CD8-positive, alpha-beta memory T cell (primary cell): ENCODE measurements at regions not wholly inside any gene's neighbourhood (a gene's known extent, or its start where the extent isn't known, plus 50 kb on each side); places are given as distances from the start of the nearest gene placed in this dataset.

Source experiments
- CTCF ChIA-PET: fragments of 350-600 bp; sonication (Branson Sonifier 250); formaldehyde crosslinking; loops from one replicate; lab custom pipeline; 2021; ENCODE audit warnings: antibody characterized with exemption; lab: Charles Lee
- POLR2A ChIA-PET: fragments of 350-600 bp; sonication (Branson Sonifier 250); formaldehyde crosslinking; loops from one replicate; lab custom pipeline; 2021; ENCODE audit warnings: antibody characterized with exemption; lab: Charles Lee
- DNase-seq, 5 donors: peaks; one replicate each; pipeline versions ENCODE4 v3.0.0 to v3.0.0-alpha.2; 2020 to 2022; ENCODE audit warnings: mixed read lengths in 1 of 5
- H3K27ac ChIP-seq: one replicate; pipeline ENCODE4 v1.7.0; 2013; ENCODE audit warnings: low read depth, mild to moderate bottlenecking, low read length, moderate library complexity
- H3K27me3 ChIP-seq: 2 replicates; pipeline ENCODE4 v1.7.0; 2013; ENCODE audit warnings: low read length, mild to moderate bottlenecking; ENCODE audit not compliant: insufficient read depth, poor library complexity, severe bottlenecking
- H3K36me3 ChIP-seq: 2 replicates; pipeline ENCODE4 v1.7.0; 2013; ENCODE audit warnings: mild to moderate bottlenecking, low read length, moderate library complexity; ENCODE audit not compliant: insufficient read depth
- H3K4me1 ChIP-seq: 2 replicates; pipeline ENCODE4 v1.7.0; 2013; ENCODE audit warnings: mild to moderate bottlenecking, low read length, moderate library complexity; ENCODE audit not compliant: insufficient read depth
- H3K4me3 ChIP-seq: 2 replicates; pipeline ENCODE4 v1.7.0; 2013; ENCODE audit warnings: mild to moderate bottlenecking, low read length
- H3K9me3 ChIP-seq: 2 replicates; pipeline ENCODE4 v1.7.0; 2013; ENCODE audit warnings: mild to moderate bottlenecking, low read length
- H3K27ac Mint-ChIP-seq, 8 donors: one replicate each; pipeline ENCODE4 v1.8.0; 2020 to 2021; ENCODE audit warnings: mixed read lengths in 8 of 8, mild to moderate bottlenecking in 6 of 8, inconsistent platforms in 3 of 8, moderate library complexity in 3 of 8
- H3K27me3 Mint-ChIP-seq, 2 donors: one replicate each; pipeline ENCODE4 v1.8.0; 2020 to 2021; ENCODE audit warnings: mixed read lengths in 2 of 2, mild to moderate bottlenecking in 1 of 2, moderate library complexity in 1 of 2
- H3K36me3 Mint-ChIP-seq, 3 donors: one replicate each; pipeline ENCODE4 v1.8.0; 2020 to 2021; ENCODE audit warnings: mixed read lengths in 3 of 3, inconsistent platforms in 1 of 3, mild to moderate bottlenecking in 1 of 3
- H3K4me1 Mint-ChIP-seq, 3 donors: one replicate each; pipeline ENCODE4 v1.8.0; 2020 to 2021; ENCODE audit warnings: mixed read lengths in 3 of 3, inconsistent platforms in 1 of 3, mild to moderate bottlenecking in 1 of 3
- H3K4me3 Mint-ChIP-seq, 7 donors: one replicate each; pipeline ENCODE4 v1.8.0; 2020 to 2021; ENCODE audit warnings: mixed read lengths in 7 of 7, mild to moderate bottlenecking in 6 of 7, moderate library complexity in 4 of 7, inconsistent platforms in 2 of 7
- H3K9me3 Mint-ChIP-seq, 5 donors: one replicate each; pipeline ENCODE4 v1.8.0; 2020 to 2022; ENCODE audit warnings: mixed read lengths in 5 of 5, mild to moderate bottlenecking in 3 of 5, moderate library complexity in 2 of 5, inconsistent platforms in 1 of 5

DNA sequence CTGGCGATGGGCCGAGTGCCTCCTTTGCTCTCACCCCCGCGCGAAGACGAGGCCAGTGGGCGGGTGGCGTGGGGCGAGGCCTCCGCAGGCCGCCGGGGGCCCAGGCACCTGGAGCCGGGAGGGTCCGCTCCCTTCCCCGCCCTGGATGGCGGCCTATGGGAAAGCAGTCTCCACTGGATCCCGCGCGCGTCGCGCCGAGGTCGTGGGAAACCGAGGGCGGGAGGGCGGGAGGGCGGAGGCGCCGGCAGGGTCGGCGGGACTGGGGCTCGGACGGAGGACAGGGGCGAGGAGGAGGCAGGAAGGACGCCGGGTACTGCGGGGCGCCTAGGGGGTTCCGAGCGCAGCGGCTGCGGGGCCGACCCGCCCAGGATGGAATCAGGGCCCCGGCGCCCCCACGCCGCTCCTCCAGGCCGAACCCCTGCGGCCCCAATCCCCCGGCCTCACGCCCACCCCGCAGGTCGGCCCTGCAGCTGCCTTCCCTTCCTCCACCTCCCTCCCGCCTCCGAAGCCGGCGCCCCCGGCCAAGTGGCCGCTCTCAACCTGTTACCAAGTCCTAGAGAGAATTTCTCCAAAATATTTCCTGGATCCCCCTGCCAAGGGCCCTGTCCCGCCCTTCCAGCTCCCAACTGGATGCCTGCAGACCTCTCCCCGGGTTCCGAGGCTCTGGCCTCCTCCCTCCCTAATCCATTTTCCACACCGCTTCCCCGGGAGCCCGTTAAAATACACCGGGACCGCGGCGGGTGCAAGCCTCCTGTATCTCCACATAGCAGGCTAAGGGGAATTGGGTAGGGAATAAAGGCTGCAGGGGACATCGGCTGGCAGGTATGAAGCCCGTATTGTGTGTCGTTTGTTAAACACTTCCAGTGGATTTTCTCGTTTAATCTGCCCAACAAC, 146.3 kb downstream of the ERCC6L2 start:
- H3K27me3 ChIP-seq = no peaks in the 10 kb centered on the region
- Mint-ChIP-seq H3K4me1 (peaks cover 65 to 75% (median 72%) of the 10 kb centered on the region in 3 donors), H3K27ac (peak overlapping the region; percentile 88 to 98 (median 94)), H3K27me3 (peaks cover 0 to 19% of the 10 kb centered on the region in 2 donors), H3K36me3 (peaks cover 3 to 7% (median 4%) of the 10 kb centered on the region in 3 donors), H3K4me3 (peak overlapping the region; percentile 82 to 94 (median 88)), H3K9me3 (peaks cover 0 to 3% (median 0%) of the 10 kb centered on the region in 5 donors)
- CTCF ChIA-PET = no interaction called here
- peak overlapping the region; percentile 63 for H3K4me3 ChIP-seq
- POLR2A ChIA-PET = no interaction called here
- H3K9me3 ChIP-seq = no peaks in the 10 kb centered on the region
- H3K4me1 ChIP-seq = peaks cover 44% of the 10 kb centered on the region
- DNase-seq = peak in 1 of 5 donors; percentile 52
- H3K36me3 ChIP-seq = no peaks in the 10 kb centered on the region
- H3K27ac ChIP-seq = peak overlapping the region; percentile 74

DNA sequence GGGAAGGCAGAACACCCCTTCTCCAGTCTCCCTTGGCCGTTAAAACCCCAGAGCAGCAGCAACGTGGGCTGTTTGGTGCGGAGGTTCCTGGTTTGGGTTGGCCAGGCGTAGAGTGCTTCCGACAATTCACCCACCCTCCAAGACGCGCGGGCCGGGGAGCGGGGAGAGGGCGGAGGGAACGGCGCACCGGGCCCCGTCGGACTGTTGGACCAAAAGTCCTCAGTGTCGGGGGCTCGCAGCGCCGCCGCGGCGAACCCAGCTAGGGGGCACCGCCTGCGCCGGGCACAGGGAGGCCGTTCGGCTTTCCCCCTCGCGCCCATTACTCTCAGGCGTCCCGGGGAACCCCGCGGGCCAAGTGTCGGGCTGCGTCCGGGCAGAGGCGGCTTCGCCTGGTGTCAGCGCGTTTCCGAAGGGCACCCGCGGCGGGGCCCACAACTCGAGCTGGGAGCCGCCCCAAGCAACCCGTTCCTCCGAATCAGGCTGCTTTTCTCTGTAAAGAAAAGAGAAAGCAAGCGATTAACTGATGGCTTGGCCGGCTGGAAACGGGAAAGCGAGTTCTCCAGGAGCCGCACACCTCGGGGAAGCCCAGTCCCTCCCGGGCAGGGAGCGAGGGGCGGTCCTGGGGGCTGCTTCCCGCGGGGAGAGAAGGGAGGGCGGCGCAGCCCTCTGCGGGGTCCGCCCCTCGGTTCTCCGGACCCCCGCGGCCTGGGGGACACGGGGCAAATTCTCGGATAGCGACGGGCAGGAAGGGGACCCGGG, 145.5 kb downstream of the ERCC6L2 start:
- peak overlapping the region; percentile 74 for H3K27ac ChIP-seq

DNA sequence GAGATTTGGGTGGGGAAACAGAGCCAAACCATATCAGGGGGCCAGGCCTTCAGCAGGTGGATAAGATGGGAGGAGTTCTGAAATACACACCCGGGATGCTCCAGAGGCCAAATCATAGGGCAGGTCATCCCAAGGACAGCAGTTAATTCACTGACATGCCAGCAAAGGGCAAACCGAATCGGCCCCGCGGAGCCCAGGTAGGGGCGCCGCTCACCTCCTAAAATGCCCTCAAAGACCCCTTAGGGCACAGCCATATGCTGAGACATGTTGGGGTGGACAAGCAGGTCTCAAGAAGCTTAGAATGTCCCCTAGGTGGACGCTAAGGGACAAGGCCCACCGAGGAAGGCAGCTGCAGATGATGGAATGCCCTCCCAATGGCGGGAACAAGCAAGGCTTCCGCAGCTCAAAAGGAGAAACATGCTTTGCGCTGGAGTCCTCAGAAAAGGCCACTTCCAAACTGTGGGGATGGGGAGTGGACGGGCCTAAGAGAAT, 144.9 kb downstream of the ERCC6L2 start:
- Histone ChIP-seq H3K4me1 (peaks cover 53% of the 10 kb centered on the region), H3K27ac (peak overlapping the region; percentile 74), H3K36me3 (no peaks in the 10 kb centered on the region), H3K27me3 (no peaks in the 10 kb centered on the region), H3K4me3 (peak overlapping the region; percentile 63), H3K9me3 (no peaks in the 10 kb centered on the region)
- no peak for DNase-seq
- POLR2A ChIA-PET = no interaction called here
- H3K4me3 Mint-ChIP-seq = peak overlapping the region; percentile 69 to 93 (median 84)
- peak overlapping the region; percentile 40 to 96 (median 84) for H3K27ac Mint-ChIP-seq
- peaks cover 0 to 2% (median 0%) of the 10 kb centered on the region in 5 donors for H3K9me3 Mint-ChIP-seq
- CTCF ChIA-PET = interaction anchor here (0.6 kb wide), 1 partner anchor 274 kb away, joined by 4 read pairs; no protein-coding TSS in a partner anchor
- peaks cover 3 to 7% (median 4%) of the 10 kb centered on the region in 3 donors for H3K36me3 Mint-ChIP-seq
- peaks cover 70 to 79% (median 75%) of the 10 kb centered on the region in 3 donors for H3K4me1 Mint-ChIP-seq
- peaks cover 0 to 13% of the 10 kb centered on the region in 2 donors for H3K27me3 Mint-ChIP-seq

More for the DNA sequence above, 145.5 kb downstream of the ERCC6L2 start:
- Mint-ChIP-seq H3K27ac (peak overlapping the region; percentile 40 to 96 (median 86)), H3K4me3 (peak overlapping the region; percentile 82 to 93 (median 84)), H3K27me3 (peaks cover 0 to 19% of the 10 kb centered on the region in 2 donors), H3K4me1 (peaks cover 71 to 81% (median 75%) of the 10 kb centered on the region in 3 donors), H3K9me3 (peaks cover 0 to 2% (median 0%) of the 10 kb centered on the region in 5 donors), H3K36me3 (peaks cover 3 to 7% (median 4%) of the 10 kb centered on the region in 3 donors)
- DNase-seq = peak in 4 of 5 donors; percentile 24 to 74 (median 50)
- ChIA-PET POLR2A (no interaction called here), CTCF (no interaction called here)
- Histone ChIP-seq H3K27me3 (no peaks in the 10 kb centered on the region), H3K9me3 (no peaks in the 10 kb centered on the region), H3K4me1 (peaks cover 47% of the 10 kb centered on the region), H3K36me3 (no peaks in the 10 kb centered on the region), H3K4me3 (peak overlapping the region; percentile 63)
